ENCODE measurements at regions not wholly inside any gene's neighbourhood (a gene's known extent, or its start where the extent isn't known, plus 50 kb on each side); places are given as distances from the start of the nearest gene placed in this dataset.

DNA sequence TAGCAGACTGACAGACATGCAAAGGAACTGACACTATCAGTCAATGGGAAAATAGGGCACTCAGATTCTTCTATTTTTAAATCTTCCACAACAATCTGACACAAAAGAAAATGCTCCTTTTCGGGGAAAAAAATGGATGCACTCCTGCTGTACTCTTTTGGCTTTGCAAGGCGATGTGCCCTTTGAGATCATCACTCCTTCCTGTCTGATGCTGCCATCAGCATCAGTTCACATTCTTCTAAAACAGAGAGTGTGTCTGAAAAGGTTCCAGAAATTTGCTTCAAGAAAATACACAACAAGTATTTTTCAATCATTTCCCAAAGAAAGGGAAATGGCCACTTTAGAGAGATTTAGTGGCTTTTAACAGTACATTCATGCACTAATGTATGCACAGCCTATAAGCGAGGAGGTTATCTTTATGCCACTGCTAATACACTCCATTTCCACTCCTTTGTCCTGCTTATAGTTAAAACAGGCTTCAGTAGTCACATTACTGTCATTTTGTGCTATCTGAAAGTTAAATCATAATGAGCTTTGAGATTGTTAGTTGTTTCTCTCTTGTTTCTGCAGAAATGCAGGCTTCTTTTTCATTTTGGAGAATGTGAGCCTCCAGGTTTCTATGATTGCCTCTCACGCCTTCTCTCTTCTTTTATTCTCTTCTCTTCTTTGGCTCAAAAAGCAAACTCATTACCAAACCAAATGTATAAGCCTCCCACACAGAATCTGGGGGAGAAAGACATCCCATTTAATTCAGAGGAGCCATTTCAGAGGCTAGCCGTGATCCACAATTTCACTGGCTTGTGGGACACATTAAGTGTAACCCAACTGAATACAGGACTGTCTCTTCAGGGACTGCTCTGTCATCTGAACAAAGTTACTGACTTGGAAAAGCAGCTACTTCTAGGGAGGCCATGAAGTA, 110.9 kb upstream of the CCDC196 start:
- no peak for DNase-seq (ENCODE audit: low spot score in 2 of 2)
- H3K4me1 ChIP-seq: no peaks in the 10 kb centered on the region
- no peaks in the 10 kb centered on the region for H3K9me3 ChIP-seq
- H3K4me3 ChIP-seq: no peak overlapping the region
- intact Hi-C loops (cut with DNase I): no loop called here
- H3K27ac ChIP-seq: no peak overlapping the region
- TF ChIP-seq, protein P1, sequence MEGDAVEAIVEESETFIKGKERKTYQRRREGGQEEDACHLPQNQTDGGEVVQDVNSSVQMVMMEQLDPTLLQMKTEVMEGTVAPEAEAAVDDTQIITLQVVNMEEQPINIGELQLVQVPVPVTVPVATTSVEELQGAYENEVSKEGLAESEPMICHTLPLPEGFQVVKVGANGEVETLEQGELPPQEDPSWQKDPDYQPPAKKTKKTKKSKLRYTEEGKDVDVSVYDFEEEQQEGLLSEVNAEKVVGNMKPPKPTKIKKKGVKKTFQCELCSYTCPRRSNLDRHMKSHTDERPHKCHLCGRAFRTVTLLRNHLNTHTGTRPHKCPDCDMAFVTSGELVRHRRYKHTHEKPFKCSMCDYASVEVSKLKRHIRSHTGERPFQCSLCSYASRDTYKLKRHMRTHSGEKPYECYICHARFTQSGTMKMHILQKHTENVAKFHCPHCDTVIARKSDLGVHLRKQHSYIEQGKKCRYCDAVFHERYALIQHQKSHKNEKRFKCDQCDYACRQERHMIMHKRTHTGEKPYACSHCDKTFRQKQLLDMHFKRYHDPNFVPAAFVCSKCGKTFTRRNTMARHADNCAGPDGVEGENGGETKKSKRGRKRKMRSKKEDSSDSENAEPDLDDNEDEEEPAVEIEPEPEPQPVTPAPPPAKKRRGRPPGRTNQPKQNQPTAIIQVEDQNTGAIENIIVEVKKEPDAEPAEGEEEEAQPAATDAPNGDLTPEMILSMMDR (IDR thresholded peaks at IDR 0.05): no peak
- no peaks in the 10 kb centered on the region for H3K36me3 ChIP-seq
- no peaks in the 10 kb centered on the region for H3K27me3 ChIP-seq

DNA sequence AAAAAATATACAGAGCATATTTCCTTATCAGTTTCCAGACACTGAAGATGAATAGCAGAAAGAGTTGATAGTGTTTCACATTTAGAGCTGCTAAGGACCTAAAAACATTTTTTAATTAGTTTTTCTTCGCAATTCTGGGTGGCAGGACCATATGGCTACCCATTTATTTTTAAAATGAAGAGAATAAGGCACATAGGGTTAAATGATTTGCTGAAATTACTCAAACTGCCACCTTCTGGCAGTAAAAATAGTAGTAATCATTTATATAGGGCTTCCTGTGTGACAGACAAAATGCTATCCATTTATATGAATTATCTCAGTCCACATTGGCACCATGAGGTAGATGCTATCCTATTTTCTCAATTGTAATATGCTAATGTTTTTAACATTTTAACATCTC, 108.6 kb upstream of the CCDC196 start:
- TF ChIP-seq, protein P1 (IDR thresholded peaks at IDR 0.05): no peak
- Histone ChIP-seq H3K4me1 (peaks cover 0 to 5% of the 10 kb centered on the region in 2 donors), H3K4me3 (no peak overlapping the region), H3K9me3 (no peaks in the 10 kb centered on the region), H3K27ac (no peak overlapping the region), H3K36me3 (no peaks in the 10 kb centered on the region), H3K27me3 (no peaks in the 10 kb centered on the region)
- no peak for DNase-seq (ENCODE audit: low spot score in 2 of 2)
- intact Hi-C loops (cut with DNase I): no loop called here

- Histone ChIP-seq H3K36me3 (no peaks in the 10 kb centered on the region), H3K4me1 (peaks cover 0 to 6% of the 10 kb centered on the region in 2 donors), H3K27me3 (no peaks in the 10 kb centered on the region), H3K27ac (no peak overlapping the region), H3K4me3 (no peak overlapping the region), H3K9me3 (no peaks in the 10 kb centered on the region)
- TF ChIP-seq, protein P1 (IDR thresholded peaks at IDR 0.05): no peak
- no peak for DNase-seq (ENCODE audit: low spot score in 2 of 2)
- intact Hi-C loops (cut with DNase I): no loop called here
Measured at GRCh38 chr14:66378712-66379505, 107.3 kb upstream of the CCDC196 start.

DNA sequence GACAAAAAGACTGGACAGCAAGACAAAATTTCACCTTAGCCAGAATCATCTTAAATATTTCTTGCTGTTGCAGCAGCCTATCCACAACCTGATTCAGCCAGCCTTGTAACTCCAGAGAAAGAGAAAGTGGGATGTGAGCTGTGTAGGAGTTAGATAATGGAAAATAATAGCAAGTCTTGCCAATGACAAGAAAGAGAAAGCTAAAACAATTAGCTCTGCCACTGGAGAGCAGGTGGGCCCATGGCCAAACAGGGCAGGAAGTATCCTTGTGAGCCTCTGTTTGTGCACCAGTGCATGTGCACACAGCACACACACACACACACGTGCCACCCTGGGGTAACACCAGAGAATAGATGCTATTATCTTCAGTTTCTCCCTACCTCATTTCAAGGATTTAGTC, 106.0 kb upstream of the CCDC196 start:
- DNase-seq (ENCODE audit: low spot score in 2 of 2): no peak
- no peak overlapping the region for H3K4me3 ChIP-seq
- no peaks in the 10 kb centered on the region for H3K36me3 ChIP-seq
- TF ChIP-seq, protein P1 (IDR thresholded peaks at IDR 0.05): no peak
- H3K27me3 ChIP-seq: no peaks in the 10 kb centered on the region
- intact Hi-C loops (cut with DNase I): no loop called here
- no peak overlapping the region for H3K27ac ChIP-seq
- no peaks in the 10 kb centered on the region for H3K9me3 ChIP-seq
- peaks cover 0 to 6% of the 10 kb centered on the region in 2 donors for H3K4me1 ChIP-seq

- H3K27ac ChIP-seq: no peak overlapping the region
- peaks cover 0 to 6% of the 10 kb centered on the region in 2 donors for H3K4me1 ChIP-seq
- intact Hi-C loops (cut with DNase I): no loop called here
- no peak overlapping the region for H3K4me3 ChIP-seq
- TF ChIP-seq, protein P1 (IDR thresholded peaks at IDR 0.05): no peak
- H3K27me3 ChIP-seq: no peaks in the 10 kb centered on the region
- no peaks in the 10 kb centered on the region for H3K9me3 ChIP-seq
- H3K36me3 ChIP-seq: no peaks in the 10 kb centered on the region
- no peak for DNase-seq (ENCODE audit: low spot score in 2 of 2)
Measured at GRCh38 chr14:66381755-66382154, 104.4 kb upstream of the CCDC196 start.

Measured in ascending aorta (tissue), 2 donors.